ENCODE measurements at regions not wholly inside any gene's neighbourhood (a gene's known extent, or its start where the extent isn't known, plus 50 kb on each side); places are given as distances from the start of the nearest gene placed in this dataset.

DNA sequence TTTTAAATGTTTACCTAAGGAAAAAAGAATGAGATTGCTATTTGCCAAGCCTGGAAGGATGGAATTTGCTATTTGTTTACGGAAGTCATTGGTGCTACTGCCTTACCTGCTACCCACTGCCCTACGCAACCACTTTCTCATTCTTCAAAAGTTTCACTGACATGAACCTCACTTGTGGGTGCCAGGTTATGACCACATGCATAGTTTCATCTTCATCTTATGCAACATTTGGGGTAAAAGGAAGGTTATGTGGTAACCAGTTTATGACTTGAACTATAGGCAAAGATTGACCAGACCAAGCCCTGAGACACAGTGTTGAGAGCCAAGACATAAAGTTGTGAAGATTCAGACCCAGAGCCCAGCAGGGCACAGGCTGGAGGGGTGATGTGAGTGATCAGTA lies 142.5 kb downstream of the LACC1 start:
- no peak for DNase-seq
- in situ Hi-C loops (cut with MboI; ENCODE audit: low sequenced_read_pairs in 4 of 4): no loop called here
- intact Hi-C loops (cut with DNase I; ENCODE audit: low total_unique reads): no loop called here
- peaks cover 0 to 9% of the 10 kb centered on the region in 2 donors for H3K4me1 ChIP-seq
- ATAC-seq: no peak
- no peaks in the 10 kb centered on the region for H3K36me3 ChIP-seq
- TF ChIP-seq, protein P1, sequence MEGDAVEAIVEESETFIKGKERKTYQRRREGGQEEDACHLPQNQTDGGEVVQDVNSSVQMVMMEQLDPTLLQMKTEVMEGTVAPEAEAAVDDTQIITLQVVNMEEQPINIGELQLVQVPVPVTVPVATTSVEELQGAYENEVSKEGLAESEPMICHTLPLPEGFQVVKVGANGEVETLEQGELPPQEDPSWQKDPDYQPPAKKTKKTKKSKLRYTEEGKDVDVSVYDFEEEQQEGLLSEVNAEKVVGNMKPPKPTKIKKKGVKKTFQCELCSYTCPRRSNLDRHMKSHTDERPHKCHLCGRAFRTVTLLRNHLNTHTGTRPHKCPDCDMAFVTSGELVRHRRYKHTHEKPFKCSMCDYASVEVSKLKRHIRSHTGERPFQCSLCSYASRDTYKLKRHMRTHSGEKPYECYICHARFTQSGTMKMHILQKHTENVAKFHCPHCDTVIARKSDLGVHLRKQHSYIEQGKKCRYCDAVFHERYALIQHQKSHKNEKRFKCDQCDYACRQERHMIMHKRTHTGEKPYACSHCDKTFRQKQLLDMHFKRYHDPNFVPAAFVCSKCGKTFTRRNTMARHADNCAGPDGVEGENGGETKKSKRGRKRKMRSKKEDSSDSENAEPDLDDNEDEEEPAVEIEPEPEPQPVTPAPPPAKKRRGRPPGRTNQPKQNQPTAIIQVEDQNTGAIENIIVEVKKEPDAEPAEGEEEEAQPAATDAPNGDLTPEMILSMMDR (IDR thresholded peaks at IDR 0.05 in 4 of 5, conservative IDR thresholded peaks at IDR 0.05 in 1 of 5): no peak
- TF ChIP-seq POLR2A (IDR thresholded peaks at IDR 0.05): no peak
- H3K27me3 ChIP-seq: no peaks in the 10 kb centered on the region
- no peak overlapping the region for H3K4me3 ChIP-seq
- H3K27ac ChIP-seq: no peak overlapping the region
- no peaks in the 10 kb centered on the region for H3K9me3 ChIP-seq

DNA sequence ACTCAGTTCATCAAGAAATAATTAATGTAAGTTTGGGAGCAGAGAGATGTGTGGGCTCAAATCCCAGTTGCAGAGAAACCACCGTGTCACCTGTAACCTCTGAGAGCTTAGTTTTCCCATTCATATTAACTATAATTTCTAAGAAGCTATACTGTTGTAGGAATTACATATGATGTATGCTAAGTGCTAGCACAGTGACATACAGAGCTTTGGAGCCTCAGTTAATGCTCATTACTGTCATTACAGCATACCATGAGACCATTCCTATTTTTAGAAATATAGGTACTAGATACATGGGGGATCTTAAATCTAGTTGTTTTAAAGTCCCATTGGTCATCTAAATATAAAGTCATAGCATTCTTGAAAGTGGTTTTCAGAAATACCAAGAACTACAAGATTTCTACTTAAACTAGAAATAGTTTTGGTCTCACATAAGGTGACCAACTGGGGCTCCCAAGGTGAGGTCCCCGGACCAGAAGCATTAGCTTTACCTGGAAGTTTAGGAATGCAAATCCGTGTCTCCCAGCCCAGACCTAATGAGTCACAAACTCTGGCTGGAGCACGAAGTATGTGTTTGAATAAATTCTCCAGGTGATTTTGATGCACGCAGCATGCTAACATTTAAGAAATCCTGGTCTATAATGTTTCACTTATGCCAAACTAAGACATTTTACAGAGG lies 144.6 kb downstream of the LACC1 start:
- H3K4me3 ChIP-seq: no peak overlapping the region
- DNase-seq (no peak), ATAC-seq (no peak)
- no peaks in the 10 kb centered on the region for H3K4me1 ChIP-seq
- no peaks in the 10 kb centered on the region for H3K36me3 ChIP-seq
- in situ Hi-C loops (cut with MboI; ENCODE audit: low sequenced_read_pairs in 4 of 4) (no loop called here), intact Hi-C loops (cut with DNase I; ENCODE audit: low total_unique reads) (no loop called here)
- TF ChIP-seq POLR2A (IDR thresholded peaks at IDR 0.05): no peak
- TF ChIP-seq, protein P1 (IDR thresholded peaks at IDR 0.05 in 4 of 5, conservative IDR thresholded peaks at IDR 0.05 in 1 of 5): no peak
- no peak overlapping the region for H3K27ac ChIP-seq
- H3K9me3 ChIP-seq: no peaks in the 10 kb centered on the region
- no peaks in the 10 kb centered on the region for H3K27me3 ChIP-seq

DNA sequence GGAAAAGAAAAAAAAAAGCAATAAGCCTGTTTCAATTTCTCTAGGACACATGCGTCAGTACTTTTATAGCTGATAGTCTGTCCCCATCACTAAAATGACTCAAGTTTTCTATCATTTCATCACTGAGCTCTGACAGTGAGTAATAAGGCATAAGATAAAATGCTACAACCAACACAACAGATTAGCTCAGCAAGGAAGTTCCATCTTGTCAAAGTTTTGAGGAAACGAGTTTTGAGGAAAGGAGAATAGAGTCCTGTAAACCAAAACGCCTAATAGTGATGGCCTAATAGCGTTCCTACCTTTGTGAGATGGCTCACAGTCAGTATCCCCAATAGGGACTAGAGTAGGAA lies 145.1 kb downstream of the LACC1 start:
- Histone ChIP-seq H3K36me3 (no peaks in the 10 kb centered on the region), H3K4me1 (peaks cover 1 to 3% of the 10 kb centered on the region in 2 donors), H3K27me3 (no peaks in the 10 kb centered on the region), H3K9me3 (no peaks in the 10 kb centered on the region), H3K4me3 (no peak overlapping the region), H3K27ac (no peak overlapping the region)
- in situ Hi-C loops (cut with MboI; ENCODE audit: low sequenced_read_pairs in 4 of 4): loop anchor here in 1 of 4 donors (25.0 kb wide), 1 partner anchor 113 kb away; no protein-coding TSS in a partner anchor
- TF ChIP-seq, protein P1 (IDR thresholded peaks at IDR 0.05 in 4 of 5, conservative IDR thresholded peaks at IDR 0.05 in 1 of 5): no peak
- no peak for TF ChIP-seq POLR2A (IDR thresholded peaks at IDR 0.05)
- ATAC-seq (no peak), DNase-seq (no peak)
- intact Hi-C loops (cut with DNase I; ENCODE audit: low total_unique reads): no loop called here

DNA sequence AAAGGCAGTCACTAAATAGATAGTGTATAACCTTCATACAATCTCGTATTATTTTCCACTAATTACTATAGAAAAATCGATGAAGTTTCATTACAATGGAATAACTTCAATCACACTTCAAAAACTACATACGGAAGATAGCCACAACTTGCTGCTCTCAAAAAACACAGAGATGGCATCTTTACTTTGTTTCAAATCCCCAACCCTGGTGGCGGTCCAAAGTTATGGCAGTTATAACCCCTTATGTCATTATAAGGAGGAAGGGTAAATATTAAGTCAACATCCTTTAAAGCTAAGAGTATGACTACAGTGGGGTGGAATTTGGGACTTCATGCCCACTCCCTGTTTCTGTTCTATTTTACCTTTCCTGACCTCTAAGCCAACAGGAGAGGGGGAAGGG lies 146.5 kb downstream of the LACC1 start:
- Histone ChIP-seq H3K9me3 (no peaks in the 10 kb centered on the region), H3K4me3 (no peak overlapping the region), H3K27me3 (no peaks in the 10 kb centered on the region), H3K4me1 (peaks cover 12 to 15% of the 10 kb centered on the region in 2 donors), H3K27ac (no peak overlapping the region), H3K36me3 (no peaks in the 10 kb centered on the region)
- DNase-seq (no peak), ATAC-seq (no peak)
- intact Hi-C loops (cut with DNase I; ENCODE audit: low total_unique reads): no loop called here
- no peak for TF ChIP-seq POLR2A (IDR thresholded peaks at IDR 0.05)
- TF ChIP-seq, protein P1 (IDR thresholded peaks at IDR 0.05 in 4 of 5, conservative IDR thresholded peaks at IDR 0.05 in 1 of 5): no peak
- in situ Hi-C loops (cut with MboI; ENCODE audit: low sequenced_read_pairs in 4 of 4): loop anchor here in 1 of 4 donors (25.0 kb wide), 1 partner anchor 114 kb away; no protein-coding TSS in a partner anchor

DNA sequence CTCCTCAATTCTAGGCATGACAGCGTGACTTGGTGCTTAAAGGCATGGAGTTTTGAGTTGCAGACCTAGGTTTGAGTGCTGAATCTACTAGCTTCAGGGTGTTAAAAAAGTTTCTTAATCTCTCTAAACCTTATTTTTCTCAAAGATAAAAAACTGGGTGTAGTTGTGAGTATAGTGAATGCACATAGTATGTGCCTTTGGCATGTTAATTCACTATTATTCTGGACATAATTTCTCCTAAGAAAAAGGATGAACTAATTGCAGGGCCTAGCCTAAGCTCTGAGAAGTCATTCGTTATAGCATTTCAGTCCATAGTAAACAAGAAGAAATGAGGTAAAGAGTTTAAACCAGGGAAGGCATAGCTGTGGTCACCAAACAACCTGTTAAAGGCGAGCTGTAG lies 149.0 kb downstream of the LACC1 start:
- peaks cover 12 to 15% of the 10 kb centered on the region in 2 donors for H3K4me1 ChIP-seq
- no peak overlapping the region for H3K4me3 ChIP-seq
- H3K36me3 ChIP-seq: no peaks in the 10 kb centered on the region
- H3K27ac ChIP-seq: no peak overlapping the region
- no peaks in the 10 kb centered on the region for H3K9me3 ChIP-seq
- no peak for DNase-seq
- no peak for ATAC-seq
- TF ChIP-seq, protein P1 (IDR thresholded peaks at IDR 0.05 in 4 of 5, conservative IDR thresholded peaks at IDR 0.05 in 1 of 5): no peak
- TF ChIP-seq POLR2A (IDR thresholded peaks at IDR 0.05): no peak
- intact Hi-C loops (cut with DNase I; ENCODE audit: low total_unique reads): no loop called here
- in situ Hi-C loops (cut with MboI; ENCODE audit: low sequenced_read_pairs in 4 of 4): loop anchor here in 1 of 4 donors (25.0 kb wide), 1 partner anchor 116 kb away; no protein-coding TSS in a partner anchor
- no peaks in the 10 kb centered on the region for H3K27me3 ChIP-seq
